Vagina (tissue), 2 donors: ENCODE measurements at regions not wholly inside any gene's neighbourhood (a gene's known extent, or its start where the extent isn't known, plus 50 kb on each side); places are given as distances from the start of the nearest gene placed in this dataset.
"Not testable (repeated sequence)": the region's sequence is repeated elsewhere in the genome, so short reads cannot be mapped to it uniquely, and the experiment has no call there.

Experiments
- CTCF ChIP-seq, 3 experiments: fragments of 450-650 bp in 2 of 3; fragments of 200-600 bp in 1 of 3; sonication (generic) in 1 of 3; IDR thresholded peaks; one replicate each; pipeline ENCODE4 v1.5.1; 2017 to 2019; ENCODE audit warnings: antibody characterized with exemption in 3 of 3, mild to moderate bottlenecking in 2 of 3, moderate library complexity in 2 of 3
- POLR2A ChIP-seq, 2 donors: fragments of 450-650 bp; IDR thresholded peaks; one replicate each; pipeline ENCODE4 v1.6.1; 2017; ENCODE audit warnings: antibody characterized with exemption in 2 of 2, mild to moderate bottlenecking in 2 of 2, moderate library complexity in 2 of 2

- TF ChIP-seq CTCF, POLR2A (IDR thresholded peaks at IDR 0.05): not testable (repeated sequence)
Measured at GRCh38 chr9:67313409-67313808, 321.1 kb upstream of the SPATA31A3 start.
